Kidney (tissue), 13 donors: ENCODE measurements at regions not wholly inside any gene's neighbourhood (a gene's known extent, or its start where the extent isn't known, plus 50 kb on each side); places are given as distances from the start of the nearest gene placed in this dataset.

Source experiments
- DNase-seq, 5 donors: peaks; one replicate each; pipeline ENCODE4 v3.0.0-alpha.2; 2013 to 2020
- FAIRE-seq: peaks from 2 replicates; lab custom pipeline; 2012; peaks lifted over from hg19 to GRCh38; lab: Jason Lieb, UNC
- H3K27ac ChIP-seq, 2 donors: one replicate each; pipeline ENCODE4 v1.7.0; 2013; ENCODE audit warnings: low read depth in 2 of 2, low read length in 2 of 2, inconsistent platforms in 1 of 2
- H3K27me3 ChIP-seq: one replicate; pipeline ENCODE4 v1.7.1; 2013; ENCODE audit warnings: low read length, inconsistent platforms; ENCODE audit not compliant: control insufficient read depth, insufficient read depth
- H3K36me3 ChIP-seq, 3 donors: one replicate each; pipeline versions ENCODE4 v1.7.0 to v1.7.1; 2013; ENCODE audit warnings: low read length in 3 of 3, control low read depth in 1 of 3, inconsistent platforms in 1 of 3; ENCODE audit not compliant: insufficient read depth in 3 of 3, control insufficient read depth in 2 of 3
- H3K4me1 ChIP-seq, 3 donors: one replicate each; pipeline versions ENCODE4 v1.7.0 to v1.7.1; 2013; ENCODE audit warnings: low read length in 3 of 3, inconsistent platforms in 1 of 3, low read depth in 1 of 3; ENCODE audit not compliant: control insufficient read depth in 2 of 3, insufficient read depth in 2 of 3
- H3K4me3 ChIP-seq, 3 donors: one replicate each; pipeline versions ENCODE4 v1.7.0 to v1.8.1; 2013; ENCODE audit warnings: low read length in 3 of 3, control low read depth in 1 of 3, inconsistent platforms in 1 of 3
- H3K9ac ChIP-seq, 3 donors: one replicate each; pipeline versions ENCODE4 v1.7.0 to v1.7.1; 2013; ENCODE audit warnings: low read length in 3 of 3, control low read depth in 1 of 3, inconsistent platforms in 1 of 3
- H3K9me3 ChIP-seq, 3 donors: one replicate each; pipeline versions ENCODE4 v1.7.0 to v1.7.1; 2013; ENCODE audit warnings: low read length in 3 of 3, control low read depth in 1 of 3, inconsistent platforms in 1 of 3; ENCODE audit not compliant: control insufficient read depth in 2 of 3, insufficient read depth in 1 of 3
- intact Hi-C: fragments of 100-400 bp; cut with DNase I; formaldehyde crosslinking; loops from one replicate; pipeline ENCODE4 v1.11.1; 2022
- TF ChIP-seq, protein P1 (sequence below): IDR thresholded peaks from 3 replicates; pipeline ENCODE4 v1.5.1; 2012; ENCODE audit warnings: mild to moderate bottlenecking, moderate library complexity, borderline replicate concordance; ENCODE audit not compliant: insufficient read depth; ENCODE audit errors: extremely low read depth
- donor health status: control.
- donor health status: control.
- donor health status: control.
- donor health status: control.
- donor health status: control.
- donor health status: DM: yes; HTN: yes; CAD: no.
- donor health status: Normal renal cell carcinoma (clear cell type).

DNA sequence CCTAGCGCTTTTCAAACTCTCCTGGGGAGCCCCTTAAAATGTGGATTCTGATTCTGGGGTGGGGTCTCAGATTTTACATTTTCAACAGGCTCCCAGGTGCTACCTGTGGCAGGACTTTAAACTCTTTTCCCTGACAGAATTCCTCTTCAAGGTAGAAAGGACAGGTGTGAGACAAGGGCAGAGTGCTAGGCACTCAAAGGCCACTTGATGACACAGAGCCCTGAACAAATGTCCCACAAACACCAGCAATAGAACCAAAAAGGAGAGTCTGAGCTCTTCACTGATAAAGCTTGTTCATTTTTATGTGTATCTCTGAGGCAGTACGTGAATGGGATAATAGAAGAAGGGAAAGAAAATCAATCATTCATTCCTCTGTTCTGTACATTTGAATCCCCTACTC is 77.7 kb upstream of the PELI1 start:
- Histone ChIP-seq H3K9me3 (no peaks in the 10 kb centered on the region), H3K9ac (no peak overlapping the region), H3K36me3 (no peaks in the 10 kb centered on the region), H3K4me3 (no peak overlapping the region), H3K27ac (no peak overlapping the region), H3K27me3 (no peaks in the 10 kb centered on the region), H3K4me1 (no peaks in the 10 kb centered on the region)
- TF ChIP-seq, protein P1, sequence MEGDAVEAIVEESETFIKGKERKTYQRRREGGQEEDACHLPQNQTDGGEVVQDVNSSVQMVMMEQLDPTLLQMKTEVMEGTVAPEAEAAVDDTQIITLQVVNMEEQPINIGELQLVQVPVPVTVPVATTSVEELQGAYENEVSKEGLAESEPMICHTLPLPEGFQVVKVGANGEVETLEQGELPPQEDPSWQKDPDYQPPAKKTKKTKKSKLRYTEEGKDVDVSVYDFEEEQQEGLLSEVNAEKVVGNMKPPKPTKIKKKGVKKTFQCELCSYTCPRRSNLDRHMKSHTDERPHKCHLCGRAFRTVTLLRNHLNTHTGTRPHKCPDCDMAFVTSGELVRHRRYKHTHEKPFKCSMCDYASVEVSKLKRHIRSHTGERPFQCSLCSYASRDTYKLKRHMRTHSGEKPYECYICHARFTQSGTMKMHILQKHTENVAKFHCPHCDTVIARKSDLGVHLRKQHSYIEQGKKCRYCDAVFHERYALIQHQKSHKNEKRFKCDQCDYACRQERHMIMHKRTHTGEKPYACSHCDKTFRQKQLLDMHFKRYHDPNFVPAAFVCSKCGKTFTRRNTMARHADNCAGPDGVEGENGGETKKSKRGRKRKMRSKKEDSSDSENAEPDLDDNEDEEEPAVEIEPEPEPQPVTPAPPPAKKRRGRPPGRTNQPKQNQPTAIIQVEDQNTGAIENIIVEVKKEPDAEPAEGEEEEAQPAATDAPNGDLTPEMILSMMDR, result no peak
- intact Hi-C loops, result no loop called here
- DNase-seq (no peak), FAIRE-seq (no peak)

DNA sequence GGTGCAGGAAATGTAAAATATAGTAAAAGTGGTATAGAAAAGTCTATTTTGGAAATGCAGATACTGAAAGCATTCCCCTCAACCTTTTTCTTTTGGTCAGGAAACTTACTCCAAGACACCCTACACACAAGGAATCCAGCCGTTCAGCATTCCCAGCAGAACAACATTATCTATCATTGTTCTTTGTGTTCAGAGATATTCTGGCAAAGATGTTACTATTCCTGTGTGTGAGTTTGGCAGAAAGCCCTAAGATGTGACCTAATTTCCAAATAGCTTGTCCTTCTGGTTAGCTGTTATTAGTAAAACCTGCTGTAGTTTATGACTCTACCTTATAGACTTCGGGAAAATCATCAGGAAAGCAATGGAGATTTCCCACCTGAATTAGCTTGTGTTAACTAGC is 78.1 kb upstream of the PELI1 start:
- TF ChIP-seq, protein P1, result no peak
- Histone ChIP-seq H3K4me1 (peaks cover 0 to 2% (median 0%) of the 10 kb centered on the region in 3 donors), H3K9me3 (no peaks in the 10 kb centered on the region), H3K27me3 (no peaks in the 10 kb centered on the region), H3K27ac (peak overlapping the region in 1 of 2 donors; percentile 30), H3K9ac (no peak overlapping the region), H3K36me3 (no peaks in the 10 kb centered on the region), H3K4me3 (no peak overlapping the region)
- peak; percentile 27 for FAIRE-seq
- peak in 1 of 5 donors; percentile 34 for DNase-seq
- intact Hi-C loops, result no loop called here

DNA sequence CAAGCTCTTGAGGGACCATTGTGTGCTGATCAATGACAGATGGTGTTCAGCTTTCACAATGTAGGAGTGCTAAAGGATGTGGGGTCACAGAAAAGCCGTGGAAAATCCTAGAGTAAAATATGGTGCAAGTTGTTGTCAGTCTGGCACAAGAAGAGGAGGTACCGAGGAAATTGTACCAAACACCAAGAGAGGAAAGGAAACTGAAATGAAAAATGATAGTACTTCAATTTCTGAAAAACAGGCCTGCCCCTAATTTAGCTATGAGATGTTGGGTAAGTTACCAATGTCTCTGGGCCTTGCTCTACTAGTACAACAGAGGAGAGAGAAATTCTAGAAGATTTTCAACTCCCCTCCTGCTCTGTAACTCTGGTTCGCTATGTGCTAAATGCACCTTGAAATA is 78.8 kb upstream of the PELI1 start:
- no peak overlapping the region for H3K4me3 ChIP-seq
- no peaks in the 10 kb centered on the region for H3K27me3 ChIP-seq
- FAIRE-seq (no peak), DNase-seq (no peak)
- TF ChIP-seq, protein P1, result no peak
- H3K36me3 ChIP-seq, result no peaks in the 10 kb centered on the region
- no peak overlapping the region for H3K9ac ChIP-seq
- H3K9me3 ChIP-seq, result no peaks in the 10 kb centered on the region
- H3K27ac ChIP-seq, result no peak overlapping the region
- H3K4me1 ChIP-seq, result peaks cover 2 to 7% (median 4%) of the 10 kb centered on the region in 3 donors
- intact Hi-C loops, result no loop called here

DNA sequence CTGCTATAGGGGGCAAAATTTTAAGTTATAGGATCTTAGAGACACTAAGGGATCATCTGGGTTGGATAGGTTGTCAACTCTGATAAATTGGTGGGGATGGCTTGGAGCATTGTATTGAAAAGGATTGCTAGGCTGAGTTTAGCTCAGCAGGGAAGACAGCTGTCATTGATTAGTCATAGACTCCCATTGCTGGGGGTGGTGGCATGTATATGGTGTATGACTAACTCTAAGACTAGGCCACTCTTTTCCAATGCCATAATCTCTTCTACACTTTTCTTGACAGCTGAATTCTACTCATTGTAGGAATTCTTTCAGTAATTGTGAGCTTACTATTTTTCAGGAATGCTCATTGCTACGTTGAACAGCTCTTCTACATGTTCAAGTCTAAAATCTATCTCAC is 81.3 kb upstream of the PELI1 start:
- intact Hi-C loops, result no loop called here
- no peaks in the 10 kb centered on the region for H3K9me3 ChIP-seq
- no peak for DNase-seq
- peaks cover 2 to 11% (median 4%) of the 10 kb centered on the region in 3 donors for H3K4me1 ChIP-seq
- no peak overlapping the region for H3K27ac ChIP-seq
- H3K27me3 ChIP-seq, result no peaks in the 10 kb centered on the region
- TF ChIP-seq, protein P1, result no peak
- no peak overlapping the region for H3K9ac ChIP-seq
- H3K4me3 ChIP-seq, result no peak overlapping the region
- H3K36me3 ChIP-seq, result no peaks in the 10 kb centered on the region
- no peak for FAIRE-seq
